HEK293 (cell line): ENCODE measurements at regions not wholly inside any gene's neighbourhood (a gene's known extent, or its start where the extent isn't known, plus 50 kb on each side); places are given as distances from the start of the nearest gene placed in this dataset.

ENCODE experiments used
- CTCF ChIA-PET: fragments of 350-600 bp; formaldehyde crosslinking; extraction: SDS; loops from one replicate; lab custom pipeline; 2021; ENCODE audit warnings: antibody characterized with exemption; lab: Yijun Ruan, JAX
- POLR2A ChIA-PET: fragments of 300-600 bp; formaldehyde crosslinking; extraction: SDS; loops from one replicate; lab custom pipeline; 2020; ENCODE audit warnings: antibody characterized with exemption, inconsistent platforms; lab: Yijun Ruan, JAX
- H3K27ac ChIP-seq: fragments of 200-500 bp; sonication (Bioruptor generic); 2 replicates; pipeline ENCODE4 v1.5.1; 2014; ENCODE audit warnings: low read depth, low read length, control low read depth, inconsistent platforms; ENCODE audit errors: extremely low read depth
- H3K36me3 ChIP-seq, 2 experiments: fragments of 200-500 bp in 1 of 2; sonication (Bioruptor generic) in 1 of 2; 1 replicate in 1 of 2; 2 replicates in 1 of 2; pipeline ENCODE4 v1.5.1; 2014 to 2017; ENCODE audit warnings: inconsistent platforms in 2 of 2, low read length in 2 of 2; ENCODE audit not compliant: control insufficient read depth in 2 of 2, insufficient read depth in 1 of 2
- H3K4me1 ChIP-seq: fragments of 200-500 bp; sonication (Bioruptor generic); 2 replicates; pipeline ENCODE4 v1.5.1; 2014; ENCODE audit warnings: mild to moderate bottlenecking, low read length, inconsistent platforms; ENCODE audit not compliant: control insufficient read depth, insufficient read depth
- H3K4me3 ChIP-seq: 2 replicates; pipeline ENCODE4 v1.5.1; 2011; ENCODE audit warnings: low read depth, mild to moderate bottlenecking, control low read depth, low read length, moderate library complexity
- H3K9me3 ChIP-seq: fragments of 200-500 bp; sonication (Bioruptor generic); 2 replicates; pipeline ENCODE4 v1.5.1; 2014; ENCODE audit warnings: low read depth, low read length, inconsistent platforms; ENCODE audit not compliant: control insufficient read depth, insufficient read depth
- GLI4 ChIP-seq: fragments of 450-650 bp; formaldehyde crosslinking; IDR thresholded peaks from 2 replicates; pipeline ENCODE4 v1.5.1; 2016; ENCODE audit warnings: missing biosample characterization, missing genetic modification characterization
- KLF10 ChIP-seq: fragments of 450-650 bp; IDR thresholded peaks from 2 replicates; pipeline ENCODE4 v1.5.1; 2018; ENCODE audit warnings: missing biosample characterization, mild to moderate bottlenecking, missing genetic modification characterization
- PRDM2 ChIP-seq: fragments of 450-650 bp; formaldehyde crosslinking; IDR thresholded peaks from 2 replicates; pipeline ENCODE4 v1.5.1; 2016; ENCODE audit warnings: missing biosample characterization, missing genetic modification characterization, borderline replicate concordance
- PRDM4 ChIP-seq: fragments of 450-650 bp; formaldehyde crosslinking; IDR thresholded peaks from 2 replicates; pipeline ENCODE4 v1.5.1; 2017; ENCODE audit warnings: missing biosample characterization, missing genetic modification characterization
- RBAK ChIP-seq: fragments of 450-650 bp; formaldehyde crosslinking; IDR thresholded peaks from 2 replicates; pipeline ENCODE4 v1.5.1; 2016; ENCODE audit warnings: missing biosample characterization, missing genetic modification characterization
- SCRT1 ChIP-seq: fragments of 450-650 bp; formaldehyde crosslinking; IDR thresholded peaks from 2 replicates; pipeline ENCODE4 v1.5.1; 2016; ENCODE audit warnings: missing biosample characterization, missing genetic modification characterization, borderline replicate concordance
- ZBTB20 ChIP-seq: fragments of 450-650 bp; formaldehyde crosslinking; IDR thresholded peaks from 2 replicates; pipeline ENCODE4 v1.5.1; 2016; ENCODE audit warnings: missing biosample characterization, missing genetic modification characterization
- ZBTB7A ChIP-seq: fragments of 450-650 bp; formaldehyde crosslinking; IDR thresholded peaks from 2 replicates; pipeline ENCODE4 v1.5.1; 2016; ENCODE audit warnings: low read depth, missing biosample characterization, missing genetic modification characterization
- ZFP41 ChIP-seq: fragments of 450-650 bp; formaldehyde crosslinking; IDR thresholded peaks from 2 replicates; pipeline ENCODE4 v1.5.1; 2016; ENCODE audit warnings: missing biosample characterization, missing genetic modification characterization, borderline replicate concordance
- ZNF112 ChIP-seq: fragments of 450-650 bp; formaldehyde crosslinking; IDR thresholded peaks from 2 replicates; pipeline ENCODE4 v1.5.0; 2017; ENCODE audit warnings: missing biosample characterization, missing genetic modification characterization
- ZNF114 ChIP-seq: fragments of 450-650 bp; formaldehyde crosslinking; IDR thresholded peaks from 2 replicates; pipeline ENCODE4 v1.5.0; 2017; ENCODE audit warnings: missing biosample characterization, missing genetic modification characterization
- ZNF16 ChIP-seq: fragments of 450-650 bp; formaldehyde crosslinking; IDR thresholded peaks from 2 replicates; pipeline ENCODE4 v1.5.1; 2016; ENCODE audit warnings: low read depth, missing biosample characterization, missing genetic modification characterization
- ZNF174 ChIP-seq: fragments of 450-650 bp; formaldehyde crosslinking; IDR thresholded peaks from 2 replicates; pipeline ENCODE4 v1.5.0; 2017; ENCODE audit warnings: missing biosample characterization, mild to moderate bottlenecking, missing genetic modification characterization
- ZNF223 ChIP-seq: fragments of 450-650 bp; formaldehyde crosslinking; IDR thresholded peaks from 2 replicates; pipeline ENCODE4 v1.5.1; 2016; ENCODE audit warnings: missing biosample characterization, missing genetic modification characterization
- ZNF239 ChIP-seq: fragments of 450-650 bp; formaldehyde crosslinking; IDR thresholded peaks from 2 replicates; pipeline ENCODE4 v1.5.1; 2016; ENCODE audit warnings: missing biosample characterization, missing genetic modification characterization
- ZNF24 ChIP-seq: fragments of 450-650 bp; formaldehyde crosslinking; IDR thresholded peaks from 2 replicates; pipeline ENCODE4 v1.5.1; 2016; ENCODE audit warnings: missing biosample characterization, missing genetic modification characterization
- ZNF248 ChIP-seq: fragments of 450-650 bp; formaldehyde crosslinking; IDR thresholded peaks from 2 replicates; pipeline ENCODE4 v1.5.1; 2017; ENCODE audit warnings: missing biosample characterization, missing genetic modification characterization
- ZNF391 ChIP-seq: fragments of 450-650 bp; formaldehyde crosslinking; IDR thresholded peaks from 2 replicates; pipeline ENCODE4 v1.5.1; 2016; ENCODE audit warnings: low read depth, missing biosample characterization, missing genetic modification characterization, borderline replicate concordance
- ZNF416 ChIP-seq: fragments of 450-650 bp; formaldehyde crosslinking; IDR thresholded peaks from 2 replicates; pipeline ENCODE4 v1.5.1; 2016; ENCODE audit warnings: missing biosample characterization, missing genetic modification characterization
- ZNF423 ChIP-seq: fragments of 450-650 bp; formaldehyde crosslinking; IDR thresholded peaks from 2 replicates; pipeline ENCODE4 v1.5.1; 2016; ENCODE audit warnings: missing biosample characterization, missing genetic modification characterization
- ZNF473 ChIP-seq: fragments of 450-650 bp; formaldehyde crosslinking; IDR thresholded peaks from 2 replicates; pipeline ENCODE4 v1.5.1; 2017; ENCODE audit warnings: missing biosample characterization, missing genetic modification characterization
- ZNF621 ChIP-seq: fragments of 450-650 bp; formaldehyde crosslinking; IDR thresholded peaks from 2 replicates; pipeline ENCODE4 v1.5.1; 2017; ENCODE audit warnings: missing biosample characterization, missing genetic modification characterization
- ZNF692 ChIP-seq: fragments of 450-650 bp; formaldehyde crosslinking; IDR thresholded peaks from 2 replicates; pipeline ENCODE4 v1.5.1; 2016; ENCODE audit warnings: missing biosample characterization, missing genetic modification characterization
- ZNF701 ChIP-seq: fragments of 450-650 bp; formaldehyde crosslinking; IDR thresholded peaks from 2 replicates; pipeline ENCODE4 v1.5.1; 2016; ENCODE audit warnings: missing biosample characterization, missing genetic modification characterization
- ZNF785 ChIP-seq: fragments of 450-650 bp; formaldehyde crosslinking; IDR thresholded peaks from 2 replicates; pipeline ENCODE4 v1.5.1; 2016; ENCODE audit warnings: missing biosample characterization, missing genetic modification characterization
- ZSCAN16 ChIP-seq: fragments of 450-650 bp; formaldehyde crosslinking; IDR thresholded peaks from 2 replicates; pipeline ENCODE4 v1.5.1; 2016; ENCODE audit warnings: missing biosample characterization, missing genetic modification characterization

GRCh38 chr1:9427388-9427787, 111.9 kb upstream of the SLC25A33 start:
- CTCF ChIA-PET = interaction anchor here (0.6 to 1.4 kb wide), 4 partner anchors 21 to 161 kb away, joined by 3 to 4 read pairs (median 4); no protein-coding TSS in a partner anchor
- Histone ChIP-seq H3K27ac (no peak overlapping the region), H3K4me3 (no peak overlapping the region), H3K9me3 (no peaks in the 10 kb centered on the region), H3K36me3 (no peaks in the 10 kb centered on the region), H3K4me1 (peaks cover 4% of the 10 kb centered on the region; the same call in 1 of the 2 replicates)
- POLR2A ChIA-PET = no interaction called here
- no peak for TF ChIP-seq RBAK (tag by site-specific recombination)

GRCh38 chr1:9428601-9429341, 110.5 kb upstream of the SLC25A33 start:
- POLR2A ChIA-PET = interaction anchor here (0.6 kb wide), 1 partner anchor 15 kb away, joined by 6 read pairs; no protein-coding TSS in a partner anchor
- H3K4me1 ChIP-seq = peaks cover 4% of the 10 kb centered on the region; the same call in 1 of the 2 replicates
- TF ChIP-seq ZNF473 (tag by site-specific recombination) = no peak
- no peak for TF ChIP-seq ZNF112
- TF ChIP-seq ZNF174 = no peak
- TF ChIP-seq ZNF701 = no peak
- TF ChIP-seq ZNF391 = peak; percentile 75; the same call in 1 of the 2 replicates
- no peak for TF ChIP-seq ZNF416 (tag by site-specific recombination)
- peak; percentile 53; the same call in 1 of the 2 replicates for TF ChIP-seq ZNF24 (tag by site-specific recombination)
- TF ChIP-seq SCRT1 (tag by site-specific recombination) = no peak
- no peak for TF ChIP-seq ZNF223 (tag by site-specific recombination)
- TF ChIP-seq ZNF248 (tag by site-specific recombination) = no peak
- no peak for TF ChIP-seq ZFP41 (tag by site-specific recombination)
- TF ChIP-seq PRDM2 (tag by site-specific recombination) = no peak
- TF ChIP-seq ZNF239 (tag by site-specific recombination) = no peak
- TF ChIP-seq KLF10 = peak; percentile 57; the same call in 1 of the 2 replicates
- no peak for TF ChIP-seq GLI4 (tag by site-specific recombination)
- peak; percentile 61 for TF ChIP-seq ZNF692
- TF ChIP-seq ZNF16 (tag by site-specific recombination) = no peak
- TF ChIP-seq ZNF423 (tag by site-specific recombination) = no peak
- no peak for TF ChIP-seq ZNF785 (tag by site-specific recombination)
- TF ChIP-seq ZBTB20 (tag by site-specific recombination) = no peak
- TF ChIP-seq PRDM4 (tag by site-specific recombination) = no peak
- TF ChIP-seq ZSCAN16 (tag by site-specific recombination) = no peak
- no peak for TF ChIP-seq ZBTB7A (tag by site-specific recombination)
- TF ChIP-seq ZNF621 (tag by site-specific recombination) = no peak
- TF ChIP-seq ZNF114 = no peak

More at GRCh38 chr1:9428601-9429341, 110.5 kb upstream of the SLC25A33 start:
- Histone ChIP-seq H3K36me3 (no peaks in the 10 kb centered on the region), H3K4me3 (peak overlapping the region; percentile 50), H3K9me3 (no peaks in the 10 kb centered on the region), H3K27ac (peak overlapping the region; percentile 8; the same call in 1 of the 2 replicates)
- CTCF ChIA-PET = interaction anchor here (0.7 to 1.4 kb wide), 3 partner anchors 22 to 67 kb away, joined by 3 to 5 read pairs (median 4); no protein-coding TSS in a partner anchor
